ENCODE measurements at regions not wholly inside any gene's neighbourhood (a gene's known extent, or its start where the extent isn't known, plus 50 kb on each side); places are given as distances from the start of the nearest gene placed in this dataset.

DNA sequence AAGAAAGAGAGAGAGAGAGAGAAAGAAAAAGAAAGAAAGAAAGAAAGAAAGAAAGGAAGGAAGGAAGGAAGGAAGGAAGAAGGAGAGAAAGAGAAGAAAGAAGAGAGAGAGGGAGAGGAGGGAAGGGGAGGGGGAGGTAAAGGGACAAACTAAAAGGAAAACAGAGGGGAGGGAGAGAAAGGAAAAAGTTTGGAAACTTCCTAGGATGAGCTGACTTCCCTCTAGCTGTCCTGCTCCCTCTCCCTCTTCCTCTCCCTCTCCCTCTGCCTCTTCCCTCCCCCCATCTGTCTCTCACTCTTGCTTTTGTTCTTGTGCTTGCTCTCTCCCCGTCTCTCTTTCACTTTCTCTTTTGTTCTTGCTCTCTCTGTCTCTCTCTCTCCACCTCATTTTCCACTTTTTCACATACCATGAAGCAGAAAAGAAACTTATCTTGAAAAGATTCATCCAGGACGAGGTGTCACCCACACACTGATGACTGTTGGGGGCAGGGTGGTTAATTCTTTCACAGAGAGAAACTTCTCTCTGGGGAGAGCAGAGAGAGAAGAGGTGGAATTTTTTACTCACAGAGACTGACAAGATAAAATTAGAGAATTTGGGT is 56.4 kb upstream of the DUSP22 start:
- Mint-ChIP-seq H3K27ac (ENCODE audit: unreplicated experiment) (no peak overlapping the region), H3K36me3 (ENCODE audit: insufficient read depth, unreplicated experiment) (no peaks in the 10 kb centered on the region), H3K4me3 (ENCODE audit: unreplicated experiment) (no peak overlapping the region), H3K27me3 (ENCODE audit: insufficient read depth, unreplicated experiment) (peaks cover 5% of the 10 kb centered on the region), H3K4me1 (ENCODE audit: low read depth, unreplicated experiment) (no peaks in the 10 kb centered on the region), H3K9me3 (ENCODE audit: unreplicated experiment) (no peaks in the 10 kb centered on the region)
- BruUV-seq (replicated peaks): no TSS peak
- CTCF ChIA-PET: no interaction called here
- no peaks in the 10 kb centered on the region for H3K4me1 ChIP-seq
- intact Hi-C loops (cut with micrococcal nuclease; ENCODE audit: unreplicated experiment): no loop called here
- DNase-seq: no peak
- H3K36me3 ChIP-seq (ENCODE audit: control insufficient read depth, insufficient read depth, low read length): no peaks in the 10 kb centered on the region
- TF ChIP-seq, protein P1, sequence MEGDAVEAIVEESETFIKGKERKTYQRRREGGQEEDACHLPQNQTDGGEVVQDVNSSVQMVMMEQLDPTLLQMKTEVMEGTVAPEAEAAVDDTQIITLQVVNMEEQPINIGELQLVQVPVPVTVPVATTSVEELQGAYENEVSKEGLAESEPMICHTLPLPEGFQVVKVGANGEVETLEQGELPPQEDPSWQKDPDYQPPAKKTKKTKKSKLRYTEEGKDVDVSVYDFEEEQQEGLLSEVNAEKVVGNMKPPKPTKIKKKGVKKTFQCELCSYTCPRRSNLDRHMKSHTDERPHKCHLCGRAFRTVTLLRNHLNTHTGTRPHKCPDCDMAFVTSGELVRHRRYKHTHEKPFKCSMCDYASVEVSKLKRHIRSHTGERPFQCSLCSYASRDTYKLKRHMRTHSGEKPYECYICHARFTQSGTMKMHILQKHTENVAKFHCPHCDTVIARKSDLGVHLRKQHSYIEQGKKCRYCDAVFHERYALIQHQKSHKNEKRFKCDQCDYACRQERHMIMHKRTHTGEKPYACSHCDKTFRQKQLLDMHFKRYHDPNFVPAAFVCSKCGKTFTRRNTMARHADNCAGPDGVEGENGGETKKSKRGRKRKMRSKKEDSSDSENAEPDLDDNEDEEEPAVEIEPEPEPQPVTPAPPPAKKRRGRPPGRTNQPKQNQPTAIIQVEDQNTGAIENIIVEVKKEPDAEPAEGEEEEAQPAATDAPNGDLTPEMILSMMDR (IDR thresholded peaks at IDR 0.05; ENCODE audit: insufficient read depth in 1 of 2, low read depth in 1 of 2, low read length in 1 of 2, severe bottlenecking in 1 of 2, unreplicated experiment in 1 of 2): no peak
- POLR2A ChIA-PET: no interaction called here
- no peak overlapping the region for H3K4me3 ChIP-seq (ENCODE audit: low read depth, low read length)
- H3K9me3 ChIP-seq: no peaks in the 10 kb centered on the region
- no peaks in the 10 kb centered on the region for H3K27me3 ChIP-seq (replicated peaks; ENCODE audit: control insufficient read depth, insufficient read depth, low read length)

DNA sequence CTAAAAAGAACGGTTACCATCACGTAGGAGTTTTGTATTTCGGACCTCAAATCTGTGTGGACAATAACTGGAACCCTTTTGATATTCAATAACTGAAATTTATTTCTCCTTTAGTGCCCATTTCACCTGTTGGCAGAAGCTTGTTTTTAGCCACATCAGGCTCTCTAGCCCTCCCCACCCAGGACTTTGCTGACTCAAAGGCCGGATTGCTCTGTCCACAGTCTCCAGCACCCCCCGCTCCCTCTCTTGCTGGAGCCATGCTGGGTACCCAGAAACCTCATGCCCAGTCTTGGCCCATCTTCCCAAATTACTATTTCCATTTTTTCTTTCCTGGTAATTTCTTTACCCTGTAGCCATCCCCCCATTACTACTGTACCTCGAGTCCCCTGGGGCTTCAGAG is 55.8 kb upstream of the DUSP22 start:
- intact Hi-C loops (cut with micrococcal nuclease; ENCODE audit: unreplicated experiment): no loop called here
- Mint-ChIP-seq H3K4me1 (ENCODE audit: low read depth, unreplicated experiment) (no peaks in the 10 kb centered on the region), H3K27me3 (ENCODE audit: insufficient read depth, unreplicated experiment) (peaks cover 7% of the 10 kb centered on the region), H3K36me3 (ENCODE audit: insufficient read depth, unreplicated experiment) (no peaks in the 10 kb centered on the region), H3K4me3 (ENCODE audit: unreplicated experiment) (no peak overlapping the region), H3K9me3 (ENCODE audit: unreplicated experiment) (no peaks in the 10 kb centered on the region), H3K27ac (ENCODE audit: unreplicated experiment) (no peak overlapping the region)
- Histone ChIP-seq H3K4me3 (ENCODE audit: low read depth, low read length) (no peak overlapping the region), H3K36me3 (ENCODE audit: control insufficient read depth, insufficient read depth, low read length) (no peaks in the 10 kb centered on the region), H3K9me3 (no peaks in the 10 kb centered on the region), H3K4me1 (no peaks in the 10 kb centered on the region), H3K27me3 (replicated peaks; ENCODE audit: control insufficient read depth, insufficient read depth, low read length) (no peaks in the 10 kb centered on the region)
- no TSS peak for BruUV-seq (replicated peaks)
- CTCF ChIA-PET: no interaction called here
- TF ChIP-seq, protein P1 (IDR thresholded peaks at IDR 0.05; ENCODE audit: insufficient read depth in 1 of 2, low read depth in 1 of 2, low read length in 1 of 2, severe bottlenecking in 1 of 2, unreplicated experiment in 1 of 2): no peak
- POLR2A ChIA-PET: no interaction called here
- no peak for DNase-seq

DNA sequence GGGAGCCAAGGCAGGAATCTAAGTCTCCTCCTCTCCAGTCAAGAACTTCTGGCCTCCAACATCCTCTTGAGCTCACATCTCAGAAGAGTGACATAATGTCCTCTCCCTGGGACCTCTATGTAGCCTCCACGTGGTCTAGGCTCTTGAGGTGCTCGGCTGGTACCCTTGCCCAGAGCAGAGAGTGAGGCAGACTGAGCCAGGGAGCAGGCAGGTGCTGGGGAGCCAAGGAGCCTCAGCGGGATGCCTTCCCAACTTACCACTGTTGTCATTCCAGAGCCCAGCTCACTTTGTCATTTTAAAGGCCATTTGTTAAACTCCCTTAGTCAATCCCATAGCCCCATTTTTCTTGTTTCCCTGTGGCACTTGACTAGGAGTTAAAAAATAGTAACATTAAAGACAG is 52.1 kb upstream of the DUSP22 start:
- Mint-ChIP-seq H3K27me3 (ENCODE audit: insufficient read depth, unreplicated experiment) (peaks cover 18% of the 10 kb centered on the region), H3K4me1 (ENCODE audit: low read depth, unreplicated experiment) (no peaks in the 10 kb centered on the region), H3K36me3 (ENCODE audit: insufficient read depth, unreplicated experiment) (no peaks in the 10 kb centered on the region), H3K9me3 (ENCODE audit: unreplicated experiment) (no peaks in the 10 kb centered on the region), H3K4me3 (ENCODE audit: unreplicated experiment) (no peak overlapping the region), H3K27ac (ENCODE audit: unreplicated experiment) (no peak overlapping the region)
- no peak for DNase-seq
- no peak overlapping the region for H3K4me3 ChIP-seq (ENCODE audit: low read depth, low read length)
- no peaks in the 10 kb centered on the region for H3K4me1 ChIP-seq
- no peaks in the 10 kb centered on the region for H3K36me3 ChIP-seq (ENCODE audit: control insufficient read depth, insufficient read depth, low read length)
- 0 out of 2 replicates have a peak, but pooled peaks cover 7% of the 10 kb centered on the region for H3K9me3 ChIP-seq
- intact Hi-C loops (cut with micrococcal nuclease; ENCODE audit: unreplicated experiment): no loop called here
- POLR2A ChIA-PET: no interaction called here
- CTCF ChIA-PET: interaction anchor here (0.6 kb wide), 1 partner anchor 14 kb away, joined by 3 read pairs; no protein-coding TSS in a partner anchor
- no peaks in the 10 kb centered on the region for H3K27me3 ChIP-seq (replicated peaks; ENCODE audit: control insufficient read depth, insufficient read depth, low read length)
- TF ChIP-seq, protein P1 (IDR thresholded peaks at IDR 0.05; ENCODE audit: insufficient read depth in 1 of 2, low read depth in 1 of 2, low read length in 1 of 2, severe bottlenecking in 1 of 2, unreplicated experiment in 1 of 2): no peak
- no TSS peak for BruUV-seq (replicated peaks)
